MCF 10A (cell line): ENCODE measurements at regions not wholly inside any gene's neighbourhood (a gene's known extent, or its start where the extent isn't known, plus 50 kb on each side); places are given as distances from the start of the nearest gene placed in this dataset.

Experiments
- BruUV-seq: library from RNA; stranded (reverse); fragments of 400-500 nt; replicated peaks from 2 replicates; lab custom pipeline; 2021; lab: Mats Ljungman, UMichigan
- CTCF ChIA-PET: fragments of 300-600 bp; sonication (Branson Sonifier 250); formaldehyde crosslinking; extraction: SDS; loops from one replicate; lab custom pipeline; 2021; ENCODE audit warnings: antibody characterized with exemption, inconsistent platforms; lab: Yijun Ruan, JAX
- POLR2A ChIA-PET: fragments of 300-600, 350-650 bp; sonication (Branson Sonifier 250); formaldehyde crosslinking; extraction: SDS; loops from one replicate; lab custom pipeline; 2020; ENCODE audit warnings: antibody characterized with exemption, inconsistent platforms; lab: Yijun Ruan, JAX
- DNase-seq: peaks from one replicate; pipeline ENCODE4 v3.0.0-alpha.2; 2018; ENCODE audit not compliant: unreplicated experiment
- H3K27ac Mint-ChIP-seq: one replicate; pipeline ENCODE4 v1.8.0; 2022; ENCODE audit warnings: mild to moderate bottlenecking, low read depth, mixed read lengths; ENCODE audit not compliant: unreplicated experiment
- H3K27me3 Mint-ChIP-seq: one replicate; pipeline ENCODE4 v1.8.0; 2022; ENCODE audit warnings: mixed read lengths; ENCODE audit not compliant: insufficient read depth, unreplicated experiment
- H3K36me3 Mint-ChIP-seq: one replicate; pipeline ENCODE4 v1.8.0; 2022; ENCODE audit warnings: mild to moderate bottlenecking, moderate library complexity, mixed read lengths; ENCODE audit not compliant: insufficient read depth, unreplicated experiment
- H3K4me1 Mint-ChIP-seq: one replicate; pipeline ENCODE4 v1.8.0; 2022; ENCODE audit warnings: mixed read lengths; ENCODE audit not compliant: insufficient read depth, unreplicated experiment
- H3K4me3 Mint-ChIP-seq: one replicate; pipeline ENCODE4 v1.8.0; 2022; ENCODE audit warnings: mild to moderate bottlenecking, moderate library complexity, mixed read lengths; ENCODE audit not compliant: unreplicated experiment
- H3K9me3 Mint-ChIP-seq: one replicate; pipeline ENCODE4 v1.8.0; 2022; ENCODE audit warnings: mixed read lengths; ENCODE audit not compliant: unreplicated experiment
- intact Hi-C: fragments of 100-400 bp; cut with micrococcal nuclease; formaldehyde crosslinking; loops from 2 replicates; pipeline ENCODE4 v1.14.1; 2022
- TF ChIP-seq, protein P1 (sequence below): fragments of 200-600 bp; IDR thresholded peaks from one replicate; pipeline ENCODE4 v1.8.0; 2022; ENCODE audit warnings: antibody characterized with exemption, mild to moderate bottlenecking; ENCODE audit not compliant: unreplicated experiment

DNA sequence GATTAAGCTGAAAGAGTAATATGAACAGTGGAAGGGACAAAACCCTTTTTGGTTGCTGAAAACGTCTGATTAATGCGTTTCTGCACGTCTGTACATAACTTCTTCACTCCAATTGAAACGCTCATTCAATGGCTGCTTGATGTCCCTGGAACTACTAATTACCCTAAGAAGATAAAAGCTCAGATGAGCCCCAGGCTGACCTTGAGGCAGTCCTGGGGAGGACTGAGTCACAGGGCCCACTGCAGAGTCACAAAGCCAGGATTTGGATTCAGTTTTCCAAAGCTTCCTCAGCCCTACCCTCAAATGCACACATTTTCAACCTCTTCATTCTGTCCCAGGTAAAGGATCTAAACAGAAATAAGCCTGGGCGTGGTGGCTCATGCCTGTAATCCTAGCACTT, 75.0 kb upstream of the FLT1 start:
- Mint-ChIP-seq H3K4me1 (peaks cover 3% of the 10 kb centered on the region), H3K9me3 (no peaks in the 10 kb centered on the region), H3K4me3 (no peak overlapping the region), H3K27me3 (no peaks in the 10 kb centered on the region), H3K36me3 (no peaks in the 10 kb centered on the region), H3K27ac (no peak overlapping the region)
- ChIA-PET POLR2A (no interaction called here), CTCF (no interaction called here)
- TF ChIP-seq, protein P1, sequence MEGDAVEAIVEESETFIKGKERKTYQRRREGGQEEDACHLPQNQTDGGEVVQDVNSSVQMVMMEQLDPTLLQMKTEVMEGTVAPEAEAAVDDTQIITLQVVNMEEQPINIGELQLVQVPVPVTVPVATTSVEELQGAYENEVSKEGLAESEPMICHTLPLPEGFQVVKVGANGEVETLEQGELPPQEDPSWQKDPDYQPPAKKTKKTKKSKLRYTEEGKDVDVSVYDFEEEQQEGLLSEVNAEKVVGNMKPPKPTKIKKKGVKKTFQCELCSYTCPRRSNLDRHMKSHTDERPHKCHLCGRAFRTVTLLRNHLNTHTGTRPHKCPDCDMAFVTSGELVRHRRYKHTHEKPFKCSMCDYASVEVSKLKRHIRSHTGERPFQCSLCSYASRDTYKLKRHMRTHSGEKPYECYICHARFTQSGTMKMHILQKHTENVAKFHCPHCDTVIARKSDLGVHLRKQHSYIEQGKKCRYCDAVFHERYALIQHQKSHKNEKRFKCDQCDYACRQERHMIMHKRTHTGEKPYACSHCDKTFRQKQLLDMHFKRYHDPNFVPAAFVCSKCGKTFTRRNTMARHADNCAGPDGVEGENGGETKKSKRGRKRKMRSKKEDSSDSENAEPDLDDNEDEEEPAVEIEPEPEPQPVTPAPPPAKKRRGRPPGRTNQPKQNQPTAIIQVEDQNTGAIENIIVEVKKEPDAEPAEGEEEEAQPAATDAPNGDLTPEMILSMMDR, result no peak
- no peak for DNase-seq
- intact Hi-C loops, result no loop called here
- BruUV-seq, result no TSS peak

DNA sequence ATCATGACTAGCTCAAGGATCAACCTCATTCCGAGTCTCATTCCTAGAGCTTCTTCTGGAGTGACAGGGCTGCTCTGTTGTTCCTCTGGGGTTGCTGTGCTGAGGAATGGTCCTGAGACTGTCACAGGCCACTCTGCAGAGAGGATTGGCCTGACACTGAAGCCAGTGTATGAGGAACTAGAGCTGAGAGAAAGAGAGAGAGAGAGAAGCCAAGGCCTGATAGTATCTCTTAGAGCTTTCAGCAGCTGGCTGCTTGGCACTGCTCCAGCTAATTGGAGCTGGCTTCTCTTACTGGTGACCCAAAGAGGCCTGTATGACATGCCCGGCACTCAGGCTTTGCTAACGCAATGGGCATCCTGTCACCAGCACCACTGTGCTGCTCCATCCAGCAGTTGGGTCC, 73.4 kb upstream of the FLT1 start:
- no peak overlapping the region for H3K27ac Mint-ChIP-seq
- ChIA-PET CTCF (interaction anchor here (0.7 to 0.8 kb wide), 2 partner anchors 93 to 580 kb away, joined by 3 to 4 read pairs; partner anchors contain the start of gene URAD), POLR2A (interaction anchor here (0.7 kb wide), 1 partner anchor 441 kb away, joined by 3 read pairs; no protein-coding TSS in a partner anchor)
- H3K36me3 Mint-ChIP-seq, result no peaks in the 10 kb centered on the region
- DNase-seq, result no peak
- no peaks in the 10 kb centered on the region for H3K9me3 Mint-ChIP-seq
- no TSS peak for BruUV-seq
- H3K4me1 Mint-ChIP-seq, result no peaks in the 10 kb centered on the region
- H3K4me3 Mint-ChIP-seq, result no peak overlapping the region
- no peaks in the 10 kb centered on the region for H3K27me3 Mint-ChIP-seq
- intact Hi-C loops, result no loop called here
- TF ChIP-seq, protein P1, result no peak

DNA sequence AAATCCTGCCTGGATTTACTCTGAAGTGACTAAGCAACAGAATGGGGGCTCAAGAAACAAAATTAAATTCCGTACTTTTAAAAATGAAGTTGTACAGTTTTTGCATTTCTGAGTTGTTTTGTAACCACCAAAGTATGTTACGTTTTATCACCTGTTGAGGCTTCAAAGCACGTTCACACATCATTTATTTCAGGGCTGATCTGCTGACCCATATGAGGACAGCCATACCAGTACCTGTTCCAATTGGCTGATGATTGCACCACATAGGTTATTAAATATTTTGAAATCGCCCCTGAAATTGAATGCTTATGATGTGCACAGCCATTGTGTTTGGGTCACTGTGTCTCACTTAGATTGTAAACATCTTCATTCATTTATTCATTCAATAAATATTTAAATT, 72.0 kb upstream of the FLT1 start:
- CTCF ChIA-PET, result no interaction called here
- TF ChIP-seq, protein P1, result no peak
- no peak overlapping the region for H3K27ac Mint-ChIP-seq
- DNase-seq, result no peak
- no peak overlapping the region for H3K4me3 Mint-ChIP-seq
- no peaks in the 10 kb centered on the region for H3K27me3 Mint-ChIP-seq
- H3K36me3 Mint-ChIP-seq, result no peaks in the 10 kb centered on the region
- POLR2A ChIA-PET, result interaction anchor here (0.6 kb wide), 1 partner anchor 48 kb away, joined by 4 read pairs; no protein-coding TSS in a partner anchor
- BruUV-seq, result no TSS peak
- H3K9me3 Mint-ChIP-seq, result no peaks in the 10 kb centered on the region
- H3K4me1 Mint-ChIP-seq, result no peaks in the 10 kb centered on the region
- intact Hi-C loops, result no loop called here

DNA sequence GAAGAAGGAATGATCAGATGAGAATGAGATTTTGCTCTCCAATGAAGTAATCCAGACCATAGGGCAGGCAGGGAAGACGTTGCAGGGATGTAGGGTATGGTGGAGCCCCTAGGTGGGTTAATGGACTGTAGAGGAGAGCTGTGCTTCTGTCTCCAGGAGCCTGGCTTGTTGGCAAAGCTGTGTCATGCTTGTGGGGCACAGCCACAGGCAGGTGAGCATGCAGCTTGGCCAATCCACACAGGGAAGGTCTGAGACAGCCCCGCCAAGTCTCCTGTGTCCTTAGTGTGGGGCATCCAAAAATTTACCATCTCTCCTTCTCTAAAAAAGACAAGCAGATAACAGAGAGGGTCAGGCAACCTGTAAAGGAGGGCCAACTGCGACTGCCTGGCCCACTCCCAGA, 71.4 kb upstream of the FLT1 start:
- no peaks in the 10 kb centered on the region for H3K27me3 Mint-ChIP-seq
- no peaks in the 10 kb centered on the region for H3K36me3 Mint-ChIP-seq
- H3K4me3 Mint-ChIP-seq, result no peak overlapping the region
- intact Hi-C loops, result no loop called here
- TF ChIP-seq, protein P1, result no peak
- H3K4me1 Mint-ChIP-seq, result no peaks in the 10 kb centered on the region
- no peak overlapping the region for H3K27ac Mint-ChIP-seq
- ChIA-PET CTCF (no interaction called here), POLR2A (interaction anchor here (0.6 kb wide), 1 partner anchor 48 kb away, joined by 4 read pairs; no protein-coding TSS in a partner anchor)
- no peak for DNase-seq
- no TSS peak for BruUV-seq
- no peaks in the 10 kb centered on the region for H3K9me3 Mint-ChIP-seq
